ENCODE measurements at regions not wholly inside any gene's neighbourhood (a gene's known extent, or its start where the extent isn't known, plus 50 kb on each side); places are given as distances from the start of the nearest gene placed in this dataset.
"Not testable (repeated sequence)": the region's sequence is repeated elsewhere in the genome, so short reads cannot be mapped to it uniquely, and the experiment has no call there.

GRCh38 chr6:84985490-84985889, 221.1 kb upstream of the TBX18 start:
- not testable (repeated sequence) for DNase-seq (ENCODE audit: extremely low spot score, insufficient read length, low read depth); FAIRE-seq

DNA sequence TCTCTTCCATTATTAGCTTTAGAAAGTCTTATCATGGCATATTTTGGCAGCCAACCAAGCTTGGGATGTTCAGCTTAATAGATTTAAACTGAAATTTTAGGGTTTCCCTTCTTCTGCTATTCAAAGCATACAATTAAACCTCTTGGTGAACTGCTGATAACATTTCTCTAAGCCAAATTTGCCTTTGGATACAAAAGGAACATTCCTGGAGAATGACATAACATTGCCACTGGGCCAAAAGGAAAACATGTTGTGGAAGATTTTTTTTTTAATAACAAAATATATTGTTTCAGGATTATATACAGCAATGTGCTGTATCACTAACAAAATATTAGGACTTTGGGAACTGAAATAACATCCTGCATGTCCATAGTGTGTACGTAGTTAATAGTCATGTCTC, 215.1 kb upstream of the TBX18 start:
- DNase-seq (ENCODE audit: extremely low spot score, insufficient read length, low read depth) (no peak), FAIRE-seq (no peak)

GRCh38 chr6:84977363-84977705, 212.9 kb upstream of the TBX18 start:
- DNase-seq (ENCODE audit: extremely low spot score, insufficient read length, low read depth) (no peak), FAIRE-seq (no peak)

GRCh38 chr6:84976526-84977362, 212.3 kb upstream of the TBX18 start:
- FAIRE-seq: no peak
- DNase-seq (ENCODE audit: extremely low spot score, insufficient read length, low read depth): no peak

DNA sequence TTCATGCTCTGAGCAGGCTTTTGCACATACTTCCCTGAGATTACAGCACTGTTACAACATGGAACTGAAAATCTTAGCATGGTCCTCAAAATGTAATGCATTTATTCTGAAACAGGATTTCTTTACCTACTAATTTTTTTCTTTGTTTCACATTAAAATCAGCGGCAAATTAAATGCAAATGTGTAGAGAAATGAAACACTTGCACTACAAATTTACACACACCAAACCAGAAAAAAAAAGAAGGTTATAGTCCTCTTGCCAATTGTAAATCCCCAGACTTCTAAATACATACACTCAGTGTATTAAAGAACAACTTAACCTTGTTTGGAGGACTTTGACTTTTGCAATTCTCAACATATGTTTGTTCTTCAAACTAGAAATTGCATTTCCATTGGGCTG, 210.9 kb upstream of the TBX18 start:
- FAIRE-seq: no peak

GRCh38 chr6:84973606-84974005, 209.2 kb upstream of the TBX18 start:
- FAIRE-seq (no peak), DNase-seq (ENCODE audit: extremely low spot score, insufficient read length, low read depth) (no peak)

More for the DNA sequence above, 210.9 kb upstream of the TBX18 start:
- no peak for DNase-seq (ENCODE audit: extremely low spot score, insufficient read length, low read depth)

GRCh38 chr6:84967965-84968364, 203.6 kb upstream of the TBX18 start:
- FAIRE-seq (no peak), DNase-seq (ENCODE audit: extremely low spot score, insufficient read length, low read depth) (no peak)

- DNase-seq (ENCODE audit: extremely low spot score, insufficient read length, low read depth) (no peak), FAIRE-seq (no peak)
These were observed 203.0 kb upstream of the TBX18 start for GRCh38 chr6:84967389-84967788.

- DNase-seq (ENCODE audit: extremely low spot score, insufficient read length, low read depth) (no peak), FAIRE-seq (no peak)
These were observed 188.8 kb upstream of the TBX18 start for GRCh38 chr6:84953111-84953755.

- not testable (repeated sequence) for FAIRE-seq; DNase-seq (ENCODE audit: extremely low spot score, insufficient read length, low read depth)
These were observed 180.5 kb upstream of the TBX18 start for GRCh38 chr6:84944926-84945325.

DNA sequence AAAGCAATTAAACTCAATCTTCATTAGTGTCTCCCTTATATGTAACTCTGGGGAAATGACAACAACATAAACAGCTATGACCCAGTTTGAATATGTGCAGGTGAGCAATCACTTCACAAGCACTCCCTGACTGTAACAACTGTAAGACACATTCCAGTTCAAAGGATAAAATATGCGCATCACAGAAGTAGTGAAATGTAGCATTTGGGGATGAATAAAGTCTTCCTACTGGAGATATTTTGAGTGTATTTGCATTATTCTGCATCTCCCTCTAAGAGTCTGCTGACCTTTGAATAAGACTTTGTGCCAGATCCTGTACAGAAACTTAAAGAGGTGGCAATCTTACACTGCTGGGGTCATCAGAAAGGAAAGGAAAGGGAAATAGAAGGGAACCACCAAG, 179.5 kb upstream of the TBX18 start:
- DNase-seq (ENCODE audit: extremely low spot score, insufficient read length, low read depth) (no peak), FAIRE-seq (no peak)

- not testable (repeated sequence) for FAIRE-seq; DNase-seq (ENCODE audit: extremely low spot score, insufficient read length, low read depth)
These were observed 177.2 kb upstream of the TBX18 start for GRCh38 chr6:84941609-84942008.

DNA sequence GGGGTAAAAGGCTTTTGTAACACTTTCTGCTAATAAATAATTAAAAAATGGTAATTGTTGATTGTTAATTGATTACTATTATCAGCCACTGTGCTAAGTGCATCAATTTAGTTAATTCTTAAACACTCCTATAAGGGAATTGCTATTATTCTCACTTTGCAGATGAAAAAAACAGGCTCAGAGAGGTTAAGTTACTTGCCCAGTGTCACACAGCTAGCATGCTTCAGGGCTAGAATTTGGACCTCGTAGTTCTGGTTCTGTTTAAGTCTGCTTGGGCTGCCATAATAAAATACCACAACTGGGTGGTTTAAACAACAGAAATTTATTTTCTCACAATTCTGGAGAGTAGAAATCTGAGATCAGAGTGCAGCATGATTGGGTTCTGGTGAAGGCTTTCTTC, 164.8 kb upstream of the TBX18 start:
- FAIRE-seq: no peak
- DNase-seq (ENCODE audit: extremely low spot score, insufficient read length, low read depth): no peak

GRCh38 chr6:84927551-84927950, 163.2 kb upstream of the TBX18 start:
- FAIRE-seq (no peak), DNase-seq (ENCODE audit: extremely low spot score, insufficient read length, low read depth) (no peak)

DNA sequence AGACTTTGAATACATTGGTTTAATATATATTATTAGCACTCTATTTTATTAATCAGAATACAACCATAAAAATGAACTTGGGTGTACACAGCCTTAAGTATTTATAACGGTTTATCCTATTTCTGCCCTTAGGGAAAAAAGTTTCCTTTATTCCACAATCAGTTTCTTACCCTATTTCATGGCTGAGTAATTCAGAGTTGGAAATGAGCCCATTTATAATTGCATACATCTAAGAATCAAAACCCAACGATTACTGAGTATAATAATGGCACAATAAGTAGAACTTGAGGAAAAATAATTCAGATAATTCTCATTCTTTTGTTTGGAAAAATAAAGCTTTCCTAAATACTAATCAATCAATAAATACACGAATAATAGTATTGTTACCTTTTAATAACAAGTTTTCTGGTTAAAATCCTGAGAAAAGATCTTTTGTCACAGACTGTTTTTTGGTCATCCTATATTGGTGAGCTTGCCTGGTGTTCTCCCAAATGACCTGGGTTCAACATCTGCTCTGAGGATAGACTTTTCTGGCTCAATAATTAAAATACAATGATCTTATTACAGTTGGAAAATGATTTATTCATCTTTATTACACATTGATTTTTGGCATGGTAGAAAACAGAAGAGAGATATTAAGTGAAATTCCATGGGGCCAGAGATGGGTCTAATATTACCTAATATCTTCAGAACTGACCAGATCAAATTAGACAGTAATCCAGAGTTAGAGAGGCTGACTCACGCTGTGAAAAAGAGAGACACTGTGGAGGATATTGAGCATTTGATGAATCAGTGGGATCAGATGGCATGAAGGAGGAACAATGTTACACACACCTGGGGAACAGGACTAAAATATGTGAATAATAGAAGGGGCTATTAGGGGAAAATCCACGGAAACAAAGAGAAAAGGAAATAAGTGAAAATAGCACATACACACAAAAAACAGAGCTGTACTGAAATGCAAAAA, 162.1 kb upstream of the TBX18 start:
- no peak for FAIRE-seq
- DNase-seq (ENCODE audit: extremely low spot score, insufficient read length, low read depth): no peak

- FAIRE-seq (no peak), DNase-seq (ENCODE audit: extremely low spot score, insufficient read length, low read depth) (no peak)
These were observed 157.5 kb upstream of the TBX18 start for GRCh38 chr6:84921891-84922290.

DNA sequence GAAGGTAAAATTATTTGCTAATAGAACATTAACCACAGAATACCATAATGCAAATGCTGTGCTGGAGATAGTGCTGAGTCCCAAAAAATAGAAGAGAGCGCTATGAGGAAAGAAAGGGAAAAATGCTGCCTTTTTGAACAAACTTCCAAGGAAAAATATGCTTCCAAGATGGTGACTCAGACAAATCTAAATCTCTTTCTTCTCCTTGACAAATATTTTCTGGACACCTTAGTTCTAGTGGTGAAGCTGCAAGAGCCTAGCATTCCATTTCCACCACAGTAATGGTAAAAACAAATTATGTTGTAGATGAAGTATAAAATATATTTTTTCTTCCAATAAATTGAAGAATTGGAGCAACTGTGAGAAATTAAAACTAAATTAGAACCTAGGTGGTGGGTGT, 155.6 kb upstream of the TBX18 start:
- FAIRE-seq (no peak), DNase-seq (ENCODE audit: extremely low spot score, insufficient read length, low read depth) (no peak)

DNA sequence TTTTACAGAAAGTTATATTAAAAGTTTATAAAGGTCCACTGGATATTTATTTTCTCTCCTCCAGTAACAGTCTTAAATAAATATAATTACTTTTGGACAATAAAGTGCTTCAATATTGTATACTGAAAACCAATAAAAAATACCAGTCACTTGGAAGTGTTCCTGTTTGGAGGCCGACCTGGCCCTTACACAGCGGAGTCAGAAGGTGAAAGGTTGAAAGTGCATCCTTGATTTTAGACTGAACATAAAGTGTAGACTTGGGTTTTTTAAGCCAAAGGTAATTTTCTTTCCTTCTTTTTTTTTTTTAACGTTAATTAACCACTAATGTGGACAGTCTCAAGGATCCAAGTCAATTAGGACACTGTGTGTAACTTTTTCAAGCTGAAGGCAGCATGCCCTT, 152.3 kb upstream of the TBX18 start:
- DNase-seq (ENCODE audit: extremely low spot score, insufficient read length, low read depth): no peak
- no peak for FAIRE-seq

GRCh38 chr6:84912472-84913322, 148.3 kb upstream of the TBX18 start:
- FAIRE-seq (no peak), DNase-seq (ENCODE audit: extremely low spot score, insufficient read length, low read depth) (no peak)

Data from GM18507 (cell line).